ENCODE measurements at regions not wholly inside any gene's neighbourhood (a gene's known extent, or its start where the extent isn't known, plus 50 kb on each side); places are given as distances from the start of the nearest gene placed in this dataset.

GRCh38 chr5:6868171-6868570 lies 154.9 kb downstream of the TENT4A start:
- Histone ChIP-seq H2BK5ac (ENCODE audit: low read depth, low read length, poor library complexity, severe bottlenecking) (no peak overlapping the region), H2AK9ac (replicated peaks; ENCODE audit: low read depth, low read length, poor library complexity) (no peak overlapping the region), H2AFZ (replicated peaks; ENCODE audit: low read length, poor library complexity) (no peak overlapping the region), H3K56ac (ENCODE audit: extremely low read depth, insufficient read depth, low read length) (no peak overlapping the region), H3K4me3 (ENCODE audit: insufficient read depth, low read depth, low read length) (no peak overlapping the region), H3K4ac (ENCODE audit: low read depth, low read length) (no peak overlapping the region), H3K9me3 (ENCODE audit: control insufficient read depth, insufficient read depth, low read length) (peaks cover 6% of the 10 kb centered on the region), H3K4me2 (ENCODE audit: low read depth, low read length) (no peak overlapping the region), H2BK15ac (ENCODE audit: low read depth, low read length) (no peak overlapping the region), H3K36me3 (ENCODE audit: control insufficient read depth, insufficient read depth, low read length) (no peaks in the 10 kb centered on the region), H3K27ac (ENCODE audit: insufficient read depth, low read length) (no peak overlapping the region), H3K18ac (ENCODE audit: low read depth, low read length) (no peak overlapping the region), H4K5ac (ENCODE audit: low read depth, low read length) (no peak overlapping the region), H3K14ac (replicated peaks; ENCODE audit: low read depth, low read length) (no peak overlapping the region), H3K23ac (ENCODE audit: low read depth, low read length) (no peak overlapping the region), H3K9ac (ENCODE audit: low read depth, low read length) (no peak overlapping the region), H3K79me1 (ENCODE audit: low read depth in 1 of 2, low read length in 2 of 2) (no peaks in the 10 kb centered on the region), H3K27me3 (ENCODE audit: control insufficient read depth, insufficient read depth, low read length) (no peaks in the 10 kb centered on the region), H4K20me1 (ENCODE audit: insufficient read depth, low read length) (no peaks in the 10 kb centered on the region), H4K91ac (ENCODE audit: insufficient read depth, low read depth, low read length) (no peak overlapping the region), H2AK5ac (ENCODE audit: low read depth, low read length) (no peak overlapping the region), H3K9me1 (ENCODE audit: insufficient read depth, low read length) (no peaks in the 10 kb centered on the region), H4K8ac (ENCODE audit: low read depth in 2 of 2, low read length in 2 of 2) (no peak overlapping the region), H2BK120ac (ENCODE audit: low read depth, low read length) (no peak overlapping the region), H2BK20ac (ENCODE audit: low read depth, low read length) (no peak overlapping the region), H3K4me1 (ENCODE audit: control insufficient read depth, insufficient read depth, low read length) (no peaks in the 10 kb centered on the region)
- DNase-seq (no peak), ATAC-seq (ENCODE audit: low read depth) (no peak)
- CTCF ChIA-PET = no interaction called here
- BruUV-seq (replicated peaks) = no TSS peak
- POLR2A ChIA-PET (ENCODE audit: unreplicated experiment) = no interaction called here
- dilution Hi-C loops (cut with HindIII; ENCODE audit: low sequenced_read_pairs, unreplicated experiment) (no loop called here), intact Hi-C loops (cut with micrococcal nuclease) (no loop called here), in situ Hi-C loops (cut with MboI; ENCODE audit: low sequenced_read_pairs) (no loop called here)
- TF ChIP-seq CTCF (conservative IDR thresholded peaks at IDR 0.05; ENCODE audit: low read depth, low read length) (no peak), RCOR1 (IDR thresholded peaks at IDR 0.05; ENCODE audit: insufficient replicate concordance, low read length) (no peak), MXI1 (IDR thresholded peaks at IDR 0.05; ENCODE audit: borderline replicate concordance, low read depth, low read length) (no peak), CHD1 (IDR thresholded peaks at IDR 0.05; ENCODE audit: low read depth, low read length) (no peak), NFE2L2 (IDR thresholded peaks at IDR 0.05; ENCODE audit: low read depth, low read length) (no peak), ELK1 (IDR thresholded peaks at IDR 0.05; ENCODE audit: borderline replicate concordance, low read depth, low read length) (no peak), CEBPB (IDR thresholded peaks at IDR 0.05; ENCODE audit: low read depth, low read length) (no peak), MAZ (IDR thresholded peaks at IDR 0.05; ENCODE audit: borderline replicate concordance, low read depth, low read length) (no peak), SMC3 (IDR thresholded peaks at IDR 0.05; ENCODE audit: low read depth, low read length) (no peak), POLR2A (IDR thresholded peaks at IDR 0.05; ENCODE audit: low read depth, low read length) (no peak), RFX5 (IDR thresholded peaks at IDR 0.05; ENCODE audit: low read depth, low read length) (no peak), RAD21 (IDR thresholded peaks at IDR 0.05; ENCODE audit: low read length) (no peak), FOS (IDR thresholded peaks at IDR 0.05; ENCODE audit: low read depth, low read length) (no peak), MAFK (IDR thresholded peaks at IDR 0.05; ENCODE audit: low read depth, low read length) (no peak), BHLHE40 (IDR thresholded peaks at IDR 0.05; ENCODE audit: low read depth, low read length) (no peak)
- TF ChIP-seq, protein P1, sequence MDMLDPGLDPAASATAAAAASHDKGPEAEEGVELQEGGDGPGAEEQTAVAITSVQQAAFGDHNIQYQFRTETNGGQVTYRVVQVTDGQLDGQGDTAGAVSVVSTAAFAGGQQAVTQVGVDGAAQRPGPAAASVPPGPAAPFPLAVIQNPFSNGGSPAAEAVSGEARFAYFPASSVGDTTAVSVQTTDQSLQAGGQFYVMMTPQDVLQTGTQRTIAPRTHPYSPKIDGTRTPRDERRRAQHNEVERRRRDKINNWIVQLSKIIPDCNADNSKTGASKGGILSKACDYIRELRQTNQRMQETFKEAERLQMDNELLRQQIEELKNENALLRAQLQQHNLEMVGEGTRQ (IDR thresholded peaks at IDR 0.05; ENCODE audit: low read depth, low read length) = no peak
- WGBS, 2 experiments (ENCODE audit: extremely low coverage in 2 of 2, insufficient read length in 1 of 2) = 65% methylated on average over 2 of the region's 9 CpGs; no CpG with 5 or more reads in 1 of the 2 experiments

Data from IMR-90 (cell line).